ENCODE measurements at regions not wholly inside any gene's neighbourhood (a gene's known extent, or its start where the extent isn't known, plus 50 kb on each side); places are given as distances from the start of the nearest gene placed in this dataset.

- TF ChIP-seq POLR2A (IDR thresholded peaks at IDR 0.05) (no peak), CTCF (IDR thresholded peaks at IDR 0.05 in 4 of 5, conservative IDR thresholded peaks at IDR 0.05 in 1 of 5) (no peak)
These were observed 194.2 kb upstream of the LRRC7 start for GRCh38 chr1:69373520-69373919.

Measured in gastrocnemius medialis (tissue), 4 donors.